HL-60 (cell line): ENCODE measurements at regions not wholly inside any gene's neighbourhood (a gene's known extent, or its start where the extent isn't known, plus 50 kb on each side); places are given as distances from the start of the nearest gene placed in this dataset.

Experiments
- DNase-seq, 2 experiments: peaks; one replicate each; pipeline ENCODE4 v3.0.0-alpha.2; 2010 to 2020; ENCODE audit warnings: low read depth in 1 of 2, low spot score in 1 of 2
- H3K27ac ChIP-seq: fragments of 250-450 bp; sonication (Bioruptor Pico); replicated peaks from 2 replicates; pipeline ENCODE4 v1.5.1; 2020; ENCODE audit warnings: mild to moderate bottlenecking, moderate library complexity
- H3K27me3 ChIP-seq: fragments of 250-450 bp; sonication (Bioruptor Pico); 2 replicates; pipeline ENCODE4 v1.5.1; 2021; ENCODE audit warnings: mild to moderate bottlenecking, moderate library complexity; ENCODE audit not compliant: insufficient read depth, poor library complexity, severe bottlenecking
- H3K4me3 ChIP-seq: replicated peaks from 2 replicates; pipeline ENCODE4 v1.5.1; 2011; ENCODE audit warnings: mild to moderate bottlenecking, control low read depth, low read length; ENCODE audit not compliant: insufficient read depth
- CTCF ChIP-seq: IDR thresholded peaks from one replicate; pipeline ENCODE4 v1.5.1; 2011; ENCODE audit warnings: low read length, control low read depth, inconsistent platforms; ENCODE audit not compliant: insufficient read depth
- GABPA ChIP-seq: IDR thresholded peaks from 2 replicates; pipeline ENCODE4 v1.6.1; 2012; ENCODE audit warnings: low read depth
- POLR2AphosphoS5 ChIP-seq: IDR thresholded peaks from 2 replicates; pipeline ENCODE4 v1.6.1; 2012; ENCODE audit warnings: low read depth
- REST ChIP-seq: IDR thresholded peaks from 2 replicates; pipeline ENCODE4 v1.6.1; 2012; ENCODE audit warnings: low read depth; ENCODE audit not compliant: insufficient replicate concordance
- SPI1 ChIP-seq: IDR thresholded peaks from 2 replicates; pipeline ENCODE4 v1.6.1; 2012; ENCODE audit warnings: low read depth, mild to moderate bottlenecking, borderline replicate concordance

GRCh38 chr14:39857376-39858055 is 425.3 kb upstream of the FBXO33 start:
- TF ChIP-seq GABPA (no peak), SPI1 (no peak), POLR2AphosphoS5 (no peak)
- H3K27ac ChIP-seq, result no peak overlapping the region
- DNase-seq, result no peak
- H3K27me3 ChIP-seq, result no peaks in the 10 kb centered on the region
- no peak overlapping the region for H3K4me3 ChIP-seq

GRCh38 chr14:39853441-39853840 is 421.2 kb upstream of the FBXO33 start:
- no peaks in the 10 kb centered on the region for H3K27me3 ChIP-seq
- DNase-seq, result no peak
- no peak for TF ChIP-seq GABPA
- no peak for TF ChIP-seq REST
- TF ChIP-seq POLR2AphosphoS5, result no peak
- no peak for TF ChIP-seq CTCF
- no peak for TF ChIP-seq SPI1
- H3K4me3 ChIP-seq, result no peak overlapping the region
- H3K27ac ChIP-seq, result no peak overlapping the region

GRCh38 chr14:39851202-39851601 is 419.0 kb upstream of the FBXO33 start:
- Histone ChIP-seq H3K27me3 (no peaks in the 10 kb centered on the region), H3K4me3 (no peak overlapping the region), H3K27ac (no peak overlapping the region)
- TF ChIP-seq SPI1, result no peak
- no peak for TF ChIP-seq POLR2AphosphoS5
- TF ChIP-seq REST, result no peak
- TF ChIP-seq GABPA, result no peak
- TF ChIP-seq CTCF, result no peak
- no peak for DNase-seq

GRCh38 chr14:39847852-39848251 is 415.6 kb upstream of the FBXO33 start:
- H3K4me3 ChIP-seq, result no peak overlapping the region
- no peak for TF ChIP-seq CTCF
- no peak for DNase-seq

More at GRCh38 chr14:39847852-39848251, 415.6 kb upstream of the FBXO33 start:
- Histone ChIP-seq H3K27me3 (no peaks in the 10 kb centered on the region), H3K27ac (no peak overlapping the region)
